A549 (cell line): ENCODE measurements at regions not wholly inside any gene's neighbourhood (a gene's known extent, or its start where the extent isn't known, plus 50 kb on each side); places are given as distances from the start of the nearest gene placed in this dataset.

ENCODE experiments used
- ATAC-seq, 2 experiments: fragments of 200-7000 bp in 1 of 2; fragments of >200 bp in 1 of 2; cut with Nextera tagmentation in 1 of 2; cut with Tn5 transposase in 1 of 2; 3 replicates each; pipeline versions ENCODE4 v1.8.0 to v1.9.1; 2018 to 2020; ENCODE audit warnings: mild to moderate bottlenecking in 1 of 2, moderate library complexity in 1 of 2
- CTCF ChIA-PET: fragments of 300-600 bp; sonication (Branson Sonifier 250); formaldehyde crosslinking; extraction: SDS; loops from one replicate; lab custom pipeline; 2021; ENCODE audit warnings: antibody characterized with exemption, inconsistent platforms; lab: Yijun Ruan, JAX
- POLR2A ChIA-PET: fragments of 350-600 bp; formaldehyde crosslinking; extraction: SDS; loops from one replicate; lab custom pipeline; 2021; ENCODE audit warnings: antibody characterized with exemption, inconsistent platforms; lab: Yijun Ruan, JAX
- DNase-seq, 2 experiments: peaks; one replicate each; pipeline versions ENCODE4 v3.0.0 to v3.0.0-alpha.2; 2011 to 2016; ENCODE audit warnings: low read depth in 1 of 2, low spot score in 1 of 2
- FAIRE-seq: peaks from 2 replicates; lab custom pipeline; 2011; peaks lifted over from hg19 to GRCh38; lab: Jason Lieb, UNC
- H3K27ac ChIP-seq, 2 experiments: fragments of >200 bp; sonication (Bioruptor Twin); formaldehyde crosslinking; 3 replicates each; pipeline ENCODE4 v1.5.1; 2016 to 2017
- H3K4me1 ChIP-seq: fragments of >200 bp; sonication (Bioruptor Twin); formaldehyde crosslinking; 3 replicates; pipeline ENCODE4 v1.6.1; 2016
- H3K4me2 ChIP-seq: fragments of >200 bp; sonication (Bioruptor Twin); formaldehyde crosslinking; 3 replicates; pipeline ENCODE4 v1.6.1; 2016
- H3K4me3 ChIP-seq: fragments of >200 bp; sonication (Bioruptor Twin); formaldehyde crosslinking; 3 replicates; pipeline ENCODE4 v1.5.1; 2016
- H3K9me3 ChIP-seq: fragments of >200 bp; sonication (Bioruptor Twin); formaldehyde crosslinking; 3 replicates; pipeline ENCODE4 v1.6.1; 2016
- ATOH8 ChIP-seq: fragments of 250-450 bp; sonication (Bioruptor Pico); IDR thresholded peaks from 2 replicates; pipeline ENCODE4 v1.5.0; 2020; ENCODE audit warnings: low read depth, mild to moderate bottlenecking, moderate library complexity
- KDM5A ChIP-seq: fragments of 200-600 bp; sonication (generic); IDR thresholded peaks from 2 replicates; pipeline ENCODE4 v1.6.1; 2016; ENCODE audit warnings: antibody characterized with exemption, mild to moderate bottlenecking
- NR3C1 ChIP-seq: fragments of >200 bp; sonication (Bioruptor Twin); formaldehyde crosslinking; IDR thresholded peaks from 3 replicates; pipeline ENCODE4 v1.6.1; 2017
- POLR2A ChIP-seq: IDR thresholded peaks from 2 replicates; pipeline ENCODE4 v1.6.1; 2012; ENCODE audit warnings: mild to moderate bottlenecking, low read length
- RAD21 ChIP-seq, 2 experiments: fragments of >200 bp in 1 of 2; sonication (Bioruptor Twin) in 1 of 2; formaldehyde crosslinking in 1 of 2; IDR thresholded peaks in 1 of 2; conservative IDR thresholded peaks in 1 of 2; 2 replicates in 1 of 2; 3 replicates in 1 of 2; pipeline ENCODE4 v1.6.1; 2012 to 2018; ENCODE audit warnings: inconsistent platforms in 1 of 2
- REST ChIP-seq: fragments of 200-600 bp; sonication (generic); IDR thresholded peaks from 2 replicates; pipeline ENCODE4 v1.6.1; 2016; ENCODE audit warnings: antibody characterized with exemption, mild to moderate bottlenecking, moderate library complexity
- SREBF2 ChIP-seq: fragments of 450-650 bp; IDR thresholded peaks from 2 replicates; pipeline ENCODE4 v1.6.1; 2014; ENCODE audit warnings: mild to moderate bottlenecking, moderate library complexity
- USF2 ChIP-seq: fragments of 450-650 bp; IDR thresholded peaks from 2 replicates; pipeline ENCODE4 v1.6.1; 2014; ENCODE audit warnings: antibody characterized with exemption
- ZC3H11A ChIP-seq: fragments of 450-650 bp; IDR thresholded peaks from 2 replicates; pipeline ENCODE4 v1.6.1; 2014; ENCODE audit warnings: antibody characterized with exemption, mild to moderate bottlenecking
- WGBS: methylation state at CpG from one replicate; pipeline ENCODE4 v1.1.6; 2017; ENCODE audit errors: missing lambda C conversion rate; 5-methylcytosine and 5-hydroxymethylcytosine counted together

- POLR2A ChIA-PET = no interaction called here
Measured at GRCh38 chr1:213727853-213728592, 259.8 kb upstream of the PROX1 start.

GRCh38 chr1:213728593-213729536, 258.9 kb upstream of the PROX1 start:
- ChIA-PET CTCF (no interaction called here), POLR2A (no interaction called here)
- no peak overlapping the region for H3K27ac ChIP-seq
- no peak overlapping the region for H3K4me2 ChIP-seq
- WGBS = 43% methylated on average over 15 of the region's 15 CpGs
- DNase-seq (no peak), FAIRE-seq (no peak), ATAC-seq (no peak)
- no peaks in the 10 kb centered on the region for H3K9me3 ChIP-seq
- H3K4me3 ChIP-seq = no peak overlapping the region
- no peak for TF ChIP-seq RAD21 (conservative IDR thresholded peaks at IDR 0.05 in 1 of 2, IDR thresholded peaks at IDR 0.05 in 1 of 2)
- H3K4me1 ChIP-seq = no peaks in the 10 kb centered on the region

More at GRCh38 chr1:213727853-213728592, 259.8 kb upstream of the PROX1 start:
- no peak for TF ChIP-seq ATOH8
- no peak for TF ChIP-seq SREBF2
- CTCF ChIA-PET = no interaction called here
- ATAC-seq = no peak
- Histone ChIP-seq H3K27ac (no peak overlapping the region), H3K9me3 (no peaks in the 10 kb centered on the region), H3K4me2 (no peak overlapping the region), H3K4me1 (no peaks in the 10 kb centered on the region), H3K4me3 (no peak overlapping the region)
- no peak for DNase-seq
- FAIRE-seq = no peak
- WGBS = 36% methylated on average over 20 of the region's 20 CpGs

- CTCF ChIA-PET = no interaction called here
- H3K9me3 ChIP-seq = no peaks in the 10 kb centered on the region
- FAIRE-seq (no peak), DNase-seq (no peak), ATAC-seq (no peak)
- H3K4me3 ChIP-seq = no peak overlapping the region
- WGBS = 3% methylated on average over 1 of the region's 1 CpG
- no peak overlapping the region for H3K27ac ChIP-seq
- TF ChIP-seq POLR2A (no peak), REST (no peak), NR3C1 (no peak)
- no peak overlapping the region for H3K4me2 ChIP-seq
- POLR2A ChIA-PET = no interaction called here
- no peaks in the 10 kb centered on the region for H3K4me1 ChIP-seq
Measured at GRCh38 chr1:213733705-213734104, 254.1 kb upstream of the PROX1 start.

- ATAC-seq (no peak), DNase-seq (no peak), FAIRE-seq (no peak)
- CTCF ChIA-PET = no interaction called here
- Histone ChIP-seq H3K4me1 (no peaks in the 10 kb centered on the region), H3K4me2 (no peak overlapping the region), H3K27ac (no peak overlapping the region), H3K9me3 (no peaks in the 10 kb centered on the region)
- 33% methylated on average over 2 of the region's 2 CpGs for WGBS
- TF ChIP-seq KDM5A = no peak
- TF ChIP-seq, all 56 proteins: peak for 0
- POLR2A ChIA-PET = no interaction called here
- H3K4me3 ChIP-seq = no peak overlapping the region
Measured at GRCh38 chr1:213737398-213738035, 250.3 kb upstream of the PROX1 start.

GRCh38 chr1:213738658-213739057, 249.1 kb upstream of the PROX1 start:
- TF ChIP-seq ZC3H11A (0 out of 2 replicates have a peak, but pooled peaks have one; percentile 15), USF2 (no peak)
- 1% methylated on average over 2 of the region's 2 CpGs for WGBS
- ChIA-PET CTCF (no interaction called here), POLR2A (no interaction called here)
- no peak overlapping the region for H3K27ac ChIP-seq
- no peak for FAIRE-seq
- no peaks in the 10 kb centered on the region for H3K4me1 ChIP-seq
- no peak overlapping the region for H3K4me2 ChIP-seq
- DNase-seq = no peak
- ATAC-seq = no peak
- H3K9me3 ChIP-seq = no peaks in the 10 kb centered on the region
- H3K4me3 ChIP-seq = no peak overlapping the region
